ENCODE measurements at regions not wholly inside any gene's neighbourhood (a gene's known extent, or its start where the extent isn't known, plus 50 kb on each side); places are given as distances from the start of the nearest gene placed in this dataset.

DNA sequence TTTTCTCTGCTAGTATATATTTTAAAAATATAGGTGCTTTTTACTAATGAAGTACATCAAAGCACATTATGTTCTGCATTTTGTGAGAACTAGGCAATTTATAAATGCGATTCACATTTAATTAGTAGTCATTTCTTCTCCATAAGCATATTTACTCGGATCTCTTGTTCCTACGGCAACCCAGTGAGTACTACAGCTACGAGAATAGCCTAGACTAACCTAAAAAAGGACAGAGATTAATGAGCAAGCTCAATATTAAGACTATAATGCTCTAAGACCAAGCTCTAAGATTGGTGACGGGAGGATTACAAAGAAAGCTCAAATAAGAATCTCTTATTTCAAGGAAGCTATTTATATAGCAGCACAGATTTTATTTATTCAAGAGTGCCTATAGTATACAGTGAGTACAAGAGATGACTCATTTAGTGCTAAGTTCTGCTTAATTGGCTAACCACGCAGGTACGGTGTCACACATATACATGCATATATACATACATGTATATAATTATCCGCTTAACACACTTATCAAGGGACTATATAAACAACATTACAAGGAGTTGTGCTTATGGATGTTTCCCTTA is 364.7 kb downstream of the GPD2 start:
- no peak overlapping the region for H3K27ac ChIP-seq (ENCODE audit: insufficient read depth, low read depth, low read length)
- no peaks in the 10 kb centered on the region for H3K36me3 ChIP-seq (ENCODE audit: control insufficient read depth in 2 of 2, extremely low read depth in 1 of 2, insufficient read depth in 2 of 2, low read length in 2 of 2)
- H3K4me2 ChIP-seq (ENCODE audit: insufficient read depth, low read length), result no peak overlapping the region
- no peak overlapping the region for H3K9ac ChIP-seq (replicated peaks; ENCODE audit: extremely low read depth, insufficient read depth, low read length)
- CTCF ChIA-PET, result interaction anchor here (1.3 kb wide), 1 partner anchor 11 kb away, joined by 3 read pairs; no protein-coding TSS in a partner anchor
- H3K27me3 ChIP-seq (ENCODE audit: control insufficient read depth in 2 of 2, insufficient read depth in 2 of 2, low read length in 2 of 2), result no peaks in the 10 kb centered on the region
- intact Hi-C loops (cut with micrococcal nuclease) (no loop called here), dilution Hi-C loops (cut with MboI; ENCODE audit: extremely low pct_ligation_motif_present, low sequenced_read_pairs) (no loop called here)
- BruUV-seq (replicated peaks), result no TSS peak
- no peaks in the 10 kb centered on the region for H3K9me1 ChIP-seq (replicated peaks; ENCODE audit: control insufficient read depth, extremely low read depth, insufficient read depth, low read length)
- no peak overlapping the region for H3K4me3 ChIP-seq (replicated peaks in 1 of 3; ENCODE audit: insufficient read depth in 1 of 3, low read depth in 1 of 3, low read length in 3 of 3)
- TF ChIP-seq GATA2 (IDR thresholded peaks at IDR 0.05; ENCODE audit: insufficient read depth, insufficient read length, low read depth, low read length) (no peak), FOS (IDR thresholded peaks at IDR 0.05; ENCODE audit: borderline replicate concordance, insufficient read depth, low read length) (no peak), MYC (IDR thresholded peaks at IDR 0.05; ENCODE audit: low read depth, low read length) (no peak), POLR2AphosphoS5 (IDR thresholded peaks at IDR 0.05; ENCODE audit: insufficient read depth, low read depth, low read length) (no peak), JUN (IDR thresholded peaks at IDR 0.05; ENCODE audit: borderline replicate concordance, insufficient read depth, insufficient read length, low read depth) (no peak), POLR2A (IDR thresholded peaks at IDR 0.05; ENCODE audit: low read depth, low read length) (no peak), EZH2 (IDR thresholded peaks at IDR 0.05; ENCODE audit: borderline replicate concordance, low read depth, low read length, severe bottlenecking) (no peak)
- TF ChIP-seq, protein P1, sequence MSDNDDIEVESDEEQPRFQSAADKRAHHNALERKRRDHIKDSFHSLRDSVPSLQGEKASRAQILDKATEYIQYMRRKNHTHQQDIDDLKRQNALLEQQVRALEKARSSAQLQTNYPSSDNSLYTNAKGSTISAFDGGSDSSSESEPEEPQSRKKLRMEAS (IDR thresholded peaks at IDR 0.05; ENCODE audit: insufficient read depth, insufficient read length), result no peak
- TF ChIP-seq, protein P2, sequence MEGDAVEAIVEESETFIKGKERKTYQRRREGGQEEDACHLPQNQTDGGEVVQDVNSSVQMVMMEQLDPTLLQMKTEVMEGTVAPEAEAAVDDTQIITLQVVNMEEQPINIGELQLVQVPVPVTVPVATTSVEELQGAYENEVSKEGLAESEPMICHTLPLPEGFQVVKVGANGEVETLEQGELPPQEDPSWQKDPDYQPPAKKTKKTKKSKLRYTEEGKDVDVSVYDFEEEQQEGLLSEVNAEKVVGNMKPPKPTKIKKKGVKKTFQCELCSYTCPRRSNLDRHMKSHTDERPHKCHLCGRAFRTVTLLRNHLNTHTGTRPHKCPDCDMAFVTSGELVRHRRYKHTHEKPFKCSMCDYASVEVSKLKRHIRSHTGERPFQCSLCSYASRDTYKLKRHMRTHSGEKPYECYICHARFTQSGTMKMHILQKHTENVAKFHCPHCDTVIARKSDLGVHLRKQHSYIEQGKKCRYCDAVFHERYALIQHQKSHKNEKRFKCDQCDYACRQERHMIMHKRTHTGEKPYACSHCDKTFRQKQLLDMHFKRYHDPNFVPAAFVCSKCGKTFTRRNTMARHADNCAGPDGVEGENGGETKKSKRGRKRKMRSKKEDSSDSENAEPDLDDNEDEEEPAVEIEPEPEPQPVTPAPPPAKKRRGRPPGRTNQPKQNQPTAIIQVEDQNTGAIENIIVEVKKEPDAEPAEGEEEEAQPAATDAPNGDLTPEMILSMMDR (IDR thresholded peaks at IDR 0.05; ENCODE audit: extremely low read depth in 1 of 2, insufficient read depth in 1 of 2, low read depth in 1 of 2, low read length in 2 of 2), result no peak
- FAIRE-seq (no peak), DNase-seq (ENCODE audit: low read depth, low spot score) (no peak)
- no peaks in the 10 kb centered on the region for H3K79me2 ChIP-seq (ENCODE audit: control insufficient read depth, insufficient read depth, low read length)
- POLR2A ChIA-PET, result no interaction called here
- H4K20me1 ChIP-seq (replicated peaks; ENCODE audit: control insufficient read depth, extremely low read depth, insufficient read depth, low read length), result no peaks in the 10 kb centered on the region
- H3K4me1 ChIP-seq (ENCODE audit: control insufficient read depth, extremely low read depth, insufficient read depth, low read length), result no peaks in the 10 kb centered on the region
- no peak overlapping the region for H2AFZ ChIP-seq (ENCODE audit: low read depth, low read length)
- no peaks in the 10 kb centered on the region for H3K9me3 ChIP-seq (replicated peaks; ENCODE audit: control insufficient read depth, insufficient read depth, low read length)

Data from endothelial cell of umbilical vein (primary cell).